GM23338 (cell line): ENCODE measurements at regions not wholly inside any gene's neighbourhood (a gene's known extent, or its start where the extent isn't known, plus 50 kb on each side); places are given as distances from the start of the nearest gene placed in this dataset.

Experiments used
- ATAC-seq: fragments of 200-7000 bp; cut with Tn5 transposase; 3 replicates; pipeline ENCODE4 v1.9.1; 2020
- DNase-seq: peaks from one replicate; pipeline ENCODE4 v3.0.0-alpha.2; 2015; ENCODE audit warnings: low spot score
- H2AFZ ChIP-seq: fragments of 200-600 bp; sonication (generic); 2 replicates; pipeline ENCODE4 v1.8.0; 2016; ENCODE audit warnings: antibody characterized with exemption, mild to moderate bottlenecking, moderate library complexity
- H3F3A ChIP-seq: fragments of 200-600 bp; sonication (generic); replicated peaks from 2 replicates; pipeline ENCODE4 v1.8.0; 2017; ENCODE audit warnings: antibody characterized with exemption, mixed run types, low read depth
- H3K27ac ChIP-seq: fragments of 200-600 bp; sonication (generic); 2 replicates; pipeline ENCODE4 v1.6.1; 2016; ENCODE audit warnings: low read depth
- H3K27me3 ChIP-seq: fragments of 200-600 bp; sonication (generic); 2 replicates; pipeline ENCODE4 v1.8.0; 2016; ENCODE audit warnings: mild to moderate bottlenecking, mixed run types, moderate library complexity; ENCODE audit not compliant: insufficient read depth
- H3K36me3 ChIP-seq: fragments of 200-600 bp; sonication (generic); 2 replicates; pipeline ENCODE4 v1.8.0; 2016; ENCODE audit warnings: mild to moderate bottlenecking; ENCODE audit not compliant: insufficient read depth
- H3K4me1 ChIP-seq: fragments of 200-600 bp; sonication (generic); 2 replicates; pipeline ENCODE4 v1.8.0; 2016; ENCODE audit warnings: mild to moderate bottlenecking, moderate library complexity; ENCODE audit not compliant: insufficient read depth
- H3K4me2 ChIP-seq: fragments of 200-600 bp; sonication (generic); 2 replicates; pipeline ENCODE4 v1.7.1; 2017; ENCODE audit warnings: mixed run types
- H3K4me3 ChIP-seq: fragments of 200-600 bp; sonication (generic); 2 replicates; pipeline ENCODE4 v1.6.1; 2016; ENCODE audit warnings: mixed run types
- H3K79me2 ChIP-seq: fragments of 200-600 bp; sonication (generic); replicated peaks from 2 replicates; pipeline ENCODE4 v1.8.0; 2017; ENCODE audit warnings: mild to moderate bottlenecking; ENCODE audit not compliant: insufficient read depth
- H3K9me2 ChIP-seq: fragments of 200-600 bp; sonication (generic); 2 replicates; pipeline ENCODE4 v1.8.0; 2017; ENCODE audit not compliant: insufficient read depth
- H4K20me1 ChIP-seq: fragments of 200-600 bp; sonication (generic); replicated peaks from 2 replicates; pipeline ENCODE4 v1.8.0; 2017; ENCODE audit warnings: mild to moderate bottlenecking; ENCODE audit not compliant: insufficient read depth
- H3K27ac Mint-ChIP-seq: 2 replicates; pipeline ENCODE4 v1.8.0; 2020; ENCODE audit warnings: inconsistent platforms, mild to moderate bottlenecking, moderate library complexity, mixed read lengths
- H3K27me3 Mint-ChIP-seq: 3 replicates; pipeline ENCODE4 v1.8.0; 2022; ENCODE audit warnings: low read depth, mild to moderate bottlenecking, moderate library complexity, mixed read lengths, inconsistent platforms; ENCODE audit not compliant: insufficient read depth, poor library complexity
- H3K36me3 Mint-ChIP-seq: 3 replicates; pipeline ENCODE4 v1.8.0; 2021; ENCODE audit warnings: low read depth, mild to moderate bottlenecking, inconsistent platforms, moderate library complexity, mixed read lengths
- H3K4me1 Mint-ChIP-seq: 3 replicates; pipeline ENCODE4 v1.8.0; 2020; ENCODE audit warnings: mild to moderate bottlenecking, inconsistent platforms, mixed read lengths
- H3K4me3 Mint-ChIP-seq: 3 replicates; pipeline ENCODE4 v1.8.0; 2021; ENCODE audit warnings: moderate library complexity, mild to moderate bottlenecking, inconsistent platforms, mixed read lengths
- H3K9me3 Mint-ChIP-seq: 3 replicates; pipeline ENCODE4 v1.8.0; 2020; ENCODE audit warnings: moderate library complexity, mild to moderate bottlenecking, inconsistent platforms, mixed read lengths
- CREB1 ChIP-seq: fragments of 250-450 bp; sonication (Bioruptor Pico); IDR thresholded peaks from 2 replicates; pipeline ENCODE4 v1.5.0; 2020; ENCODE audit warnings: low read depth, mild to moderate bottlenecking, moderate library complexity
- POLR2AphosphoS5 ChIP-seq: IDR thresholded peaks from 2 replicates; pipeline ENCODE4 v1.6.1; 2016; ENCODE audit warnings: antibody characterized with exemption, low read depth
- STAT1 ChIP-seq: IDR thresholded peaks from one replicate; pipeline ENCODE4 v1.6.1; 2016; ENCODE audit warnings: antibody characterized with exemption; ENCODE audit not compliant: unreplicated experiment
- ZNF114 ChIP-seq: fragments of 250-450 bp; sonication (Bioruptor Pico); IDR thresholded peaks from 2 replicates; pipeline ENCODE4 v1.5.0; 2020; ENCODE audit warnings: mild to moderate bottlenecking, moderate library complexity
- ZNF331 ChIP-seq: fragments of 250-450 bp; sonication (Bioruptor Pico); IDR thresholded peaks from 2 replicates; pipeline ENCODE4 v1.5.0; 2020; ENCODE audit warnings: low read depth, mild to moderate bottlenecking, moderate library complexity
- TF ChIP-seq, protein P1 (sequence below), 2 experiments: fragments of 200-600 bp in 1 of 2; sonication (generic) in 1 of 2; conservative IDR thresholded peaks; 2 replicates each; pipeline versions ENCODE4 v1.5.1 to v1.6.1; 2016 to 2017; ENCODE audit warnings: antibody characterized with exemption in 2 of 2, low read depth in 2 of 2, mild to moderate bottlenecking in 2 of 2, moderate library complexity in 1 of 2
- TF ChIP-seq, protein P2 (sequence below): IDR thresholded peaks from 2 replicates; pipeline ENCODE4 v1.6.1; 2016; ENCODE audit warnings: antibody characterized with exemption

DNA sequence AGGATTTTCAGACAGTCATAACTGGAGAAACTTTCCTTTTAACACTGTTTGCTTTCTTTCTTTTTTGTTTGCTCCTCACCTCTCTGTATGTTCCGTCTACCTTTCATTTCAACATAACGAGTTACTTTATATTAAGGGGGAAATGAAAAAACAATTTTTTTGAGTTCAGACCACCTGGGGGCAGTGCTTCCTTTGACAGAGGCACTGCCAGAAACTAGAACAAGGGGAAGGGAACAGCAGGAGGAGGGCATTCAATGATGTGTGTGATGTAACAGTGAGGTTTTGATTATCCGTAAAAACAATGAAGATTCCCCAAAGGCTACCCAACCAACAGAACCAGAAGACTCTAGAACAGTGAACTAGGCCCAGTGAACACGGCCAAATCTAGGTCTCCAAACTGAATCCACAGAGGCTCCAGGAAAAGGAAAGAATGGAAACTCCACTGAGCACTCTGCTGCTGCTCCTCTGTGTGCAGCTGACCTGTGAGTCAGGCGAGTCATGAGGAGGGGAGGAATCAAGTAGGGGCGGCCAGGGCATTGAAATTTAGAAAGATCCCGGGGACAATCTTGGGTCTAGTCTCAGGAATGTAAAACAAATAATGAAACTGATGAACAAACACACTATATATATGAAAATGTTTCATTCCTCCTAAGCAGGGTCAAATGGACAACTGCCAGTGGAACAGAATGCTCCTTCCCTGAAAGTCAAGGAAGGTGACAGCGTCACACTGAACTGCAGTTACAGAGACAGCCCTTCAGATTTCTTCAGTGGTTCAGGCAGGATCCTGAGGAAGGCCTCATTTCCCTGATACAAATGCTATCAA, 323.5 kb downstream of the DAD1 start:
- H2AFZ ChIP-seq, result no peak overlapping the region
- no peak overlapping the region for H3K27ac ChIP-seq
- peaks cover 39% of the 10 kb centered on the region for H3K4me1 Mint-ChIP-seq
- no peaks in the 10 kb centered on the region for H3F3A ChIP-seq
- ATAC-seq (peak; percentile 88), DNase-seq (peak; percentile 46)
- H3K27me3 ChIP-seq, result no peaks in the 10 kb centered on the region
- H3K36me3 Mint-ChIP-seq, result no peaks in the 10 kb centered on the region
- H3K27ac Mint-ChIP-seq, result peak overlapping the region; percentile 82
- no peak for TF ChIP-seq POLR2AphosphoS5
- TF ChIP-seq, protein P1, sequence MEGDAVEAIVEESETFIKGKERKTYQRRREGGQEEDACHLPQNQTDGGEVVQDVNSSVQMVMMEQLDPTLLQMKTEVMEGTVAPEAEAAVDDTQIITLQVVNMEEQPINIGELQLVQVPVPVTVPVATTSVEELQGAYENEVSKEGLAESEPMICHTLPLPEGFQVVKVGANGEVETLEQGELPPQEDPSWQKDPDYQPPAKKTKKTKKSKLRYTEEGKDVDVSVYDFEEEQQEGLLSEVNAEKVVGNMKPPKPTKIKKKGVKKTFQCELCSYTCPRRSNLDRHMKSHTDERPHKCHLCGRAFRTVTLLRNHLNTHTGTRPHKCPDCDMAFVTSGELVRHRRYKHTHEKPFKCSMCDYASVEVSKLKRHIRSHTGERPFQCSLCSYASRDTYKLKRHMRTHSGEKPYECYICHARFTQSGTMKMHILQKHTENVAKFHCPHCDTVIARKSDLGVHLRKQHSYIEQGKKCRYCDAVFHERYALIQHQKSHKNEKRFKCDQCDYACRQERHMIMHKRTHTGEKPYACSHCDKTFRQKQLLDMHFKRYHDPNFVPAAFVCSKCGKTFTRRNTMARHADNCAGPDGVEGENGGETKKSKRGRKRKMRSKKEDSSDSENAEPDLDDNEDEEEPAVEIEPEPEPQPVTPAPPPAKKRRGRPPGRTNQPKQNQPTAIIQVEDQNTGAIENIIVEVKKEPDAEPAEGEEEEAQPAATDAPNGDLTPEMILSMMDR (conservative IDR thresholded peaks at IDR 0.05; ENCODE audit: low read depth in 2 of 2), result peak; percentile 46 to 54
- H3K4me1 ChIP-seq, result peaks cover 34% of the 10 kb centered on the region
- peaks cover 4% of the 10 kb centered on the region; the same call in 1 of the 2 replicates for H3K9me2 ChIP-seq
- H3K4me3 Mint-ChIP-seq, result no peak overlapping the region
- no peaks in the 10 kb centered on the region; the same call in 2 of the 3 replicates for H3K9me3 Mint-ChIP-seq
- H3K27me3 Mint-ChIP-seq, result peaks cover 3% of the 10 kb centered on the region
- peak overlapping the region; percentile 31; the same call in 1 of the 2 replicates for H3K4me2 ChIP-seq
- H3K4me3 ChIP-seq, result no peak overlapping the region
- no peaks in the 10 kb centered on the region for H4K20me1 ChIP-seq
- H3K79me2 ChIP-seq, result no peaks in the 10 kb centered on the region
- H3K36me3 ChIP-seq, result no peaks in the 10 kb centered on the region

DNA sequence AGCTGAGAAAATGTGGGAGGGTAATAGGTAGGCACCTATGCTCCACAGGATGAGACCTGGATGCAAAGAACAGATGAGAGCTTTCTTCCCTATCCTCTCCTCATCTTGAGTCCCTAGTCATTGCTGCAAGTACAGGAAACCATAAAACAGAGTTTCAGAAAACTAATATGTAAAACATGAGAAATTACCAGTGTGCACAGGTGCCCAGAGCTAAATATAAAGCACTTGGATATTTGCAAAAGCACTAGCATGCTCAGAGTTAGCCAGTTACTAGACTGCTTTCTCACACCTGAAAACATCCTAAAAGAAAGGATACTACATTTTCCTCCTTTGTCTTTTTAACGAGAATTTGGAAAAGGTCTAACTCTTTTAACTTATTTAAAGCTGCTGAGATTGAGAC, 324.3 kb downstream of the DAD1 start:
- H3K36me3 ChIP-seq, result no peaks in the 10 kb centered on the region
- Mint-ChIP-seq H3K4me3 (no peak overlapping the region; the same call in 2 of the 3 replicates), H3K36me3 (no peaks in the 10 kb centered on the region), H3K4me1 (peaks cover 39% of the 10 kb centered on the region), H3K27me3 (peaks cover 3% of the 10 kb centered on the region), H3K27ac (no peak overlapping the region), H3K9me3 (no peaks in the 10 kb centered on the region; the same call in 2 of the 3 replicates)
- H3K79me2 ChIP-seq, result no peaks in the 10 kb centered on the region
- no peaks in the 10 kb centered on the region for H3F3A ChIP-seq
- no peaks in the 10 kb centered on the region for H4K20me1 ChIP-seq
- H3K4me1 ChIP-seq, result peaks cover 34% of the 10 kb centered on the region
- no peak overlapping the region for H2AFZ ChIP-seq
- DNase-seq (no peak), ATAC-seq (no peak)
- H3K27ac ChIP-seq, result no peak overlapping the region
- H3K4me2 ChIP-seq, result peak overlapping the region; percentile 31; the same call in 1 of the 2 replicates
- TF ChIP-seq STAT1 (no peak), ZNF331 (CRISPR knock-in tag) (no peak), CREB1 (no peak), ZNF114 (no peak)
- TF ChIP-seq, protein P1 (conservative IDR thresholded peaks at IDR 0.05; ENCODE audit: low read depth in 2 of 2), result no peak
- TF ChIP-seq, protein P2, sequence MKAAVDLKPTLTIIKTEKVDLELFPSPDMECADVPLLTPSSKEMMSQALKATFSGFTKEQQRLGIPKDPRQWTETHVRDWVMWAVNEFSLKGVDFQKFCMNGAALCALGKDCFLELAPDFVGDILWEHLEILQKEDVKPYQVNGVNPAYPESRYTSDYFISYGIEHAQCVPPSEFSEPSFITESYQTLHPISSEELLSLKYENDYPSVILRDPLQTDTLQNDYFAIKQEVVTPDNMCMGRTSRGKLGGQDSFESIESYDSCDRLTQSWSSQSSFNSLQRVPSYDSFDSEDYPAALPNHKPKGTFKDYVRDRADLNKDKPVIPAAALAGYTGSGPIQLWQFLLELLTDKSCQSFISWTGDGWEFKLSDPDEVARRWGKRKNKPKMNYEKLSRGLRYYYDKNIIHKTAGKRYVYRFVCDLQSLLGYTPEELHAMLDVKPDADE, result no peak
- H3K27me3 ChIP-seq, result no peaks in the 10 kb centered on the region
- H3K9me2 ChIP-seq, result peaks cover 4% of the 10 kb centered on the region; the same call in 1 of the 2 replicates
- no peak overlapping the region for H3K4me3 ChIP-seq
